GM21360 (cell line): ENCODE measurements at regions not wholly inside any gene's neighbourhood (a gene's known extent, or its start where the extent isn't known, plus 50 kb on each side); places are given as distances from the start of the nearest gene placed in this dataset.

Experiments used
- ATAC-seq: cut with Tn5 transposase; IDR thresholded peaks from one replicate; pipeline ENCODE4 v1.9.1; 2021; ENCODE audit warnings: mild to moderate bottlenecking, moderate library complexity; ENCODE audit not compliant: unreplicated experiment

GRCh38 chr20:48308232-48308781, 519.5 kb downstream of the PREX1 start:
- no peak for ATAC-seq

DNA sequence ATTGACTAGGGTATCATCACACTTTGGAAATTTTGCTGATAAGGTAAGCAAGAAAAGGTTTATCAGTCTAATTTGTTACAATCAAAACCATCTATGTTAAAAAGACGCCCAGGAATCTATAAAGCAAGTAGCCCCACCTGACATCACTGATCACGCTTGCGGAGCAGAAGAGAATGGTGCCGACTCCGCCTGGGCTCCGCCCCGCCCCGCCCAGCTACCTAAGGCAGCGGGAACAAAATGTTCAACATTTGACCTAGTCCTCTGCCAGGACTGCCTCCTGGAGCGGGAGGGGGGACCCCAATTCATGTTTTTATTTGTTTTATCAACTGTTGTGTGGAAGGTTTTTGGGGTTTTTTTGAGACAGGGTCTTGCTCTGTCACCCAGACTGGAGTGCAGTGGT, 520.5 kb downstream of the PREX1 start:
- no peak for ATAC-seq

DNA sequence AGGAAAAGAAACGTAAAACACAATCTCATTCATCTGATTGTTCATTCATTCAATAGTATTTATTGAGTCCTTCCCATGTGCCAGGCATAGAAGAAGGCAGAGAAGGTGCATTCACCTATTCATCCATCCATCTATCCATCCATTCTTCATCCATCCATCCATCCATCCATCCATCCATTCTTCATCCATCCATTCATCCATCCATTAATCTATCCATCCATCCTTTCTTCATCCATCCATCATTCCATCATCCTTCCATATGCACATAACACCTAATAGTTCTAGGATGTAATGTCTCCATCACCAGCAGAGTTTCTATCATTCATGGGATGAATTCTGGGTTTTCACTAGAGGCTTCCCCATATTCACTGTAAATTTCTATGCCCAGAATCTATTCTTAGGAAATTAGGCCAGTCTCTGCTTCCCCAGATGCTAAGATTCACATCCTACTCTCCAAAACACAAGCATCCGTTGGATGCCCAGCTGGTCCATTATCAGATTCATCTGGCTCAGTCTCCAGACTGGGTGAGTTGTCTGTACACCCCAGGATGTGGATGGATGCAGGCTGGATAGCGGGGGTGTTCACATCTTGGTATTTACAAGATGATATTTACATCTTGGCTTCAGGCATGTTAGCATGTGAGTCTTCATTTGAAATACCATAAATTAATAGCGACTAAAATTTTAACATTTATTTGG, 517.7 kb upstream of the SULF2 start:
- ATAC-seq, result no peak

DNA sequence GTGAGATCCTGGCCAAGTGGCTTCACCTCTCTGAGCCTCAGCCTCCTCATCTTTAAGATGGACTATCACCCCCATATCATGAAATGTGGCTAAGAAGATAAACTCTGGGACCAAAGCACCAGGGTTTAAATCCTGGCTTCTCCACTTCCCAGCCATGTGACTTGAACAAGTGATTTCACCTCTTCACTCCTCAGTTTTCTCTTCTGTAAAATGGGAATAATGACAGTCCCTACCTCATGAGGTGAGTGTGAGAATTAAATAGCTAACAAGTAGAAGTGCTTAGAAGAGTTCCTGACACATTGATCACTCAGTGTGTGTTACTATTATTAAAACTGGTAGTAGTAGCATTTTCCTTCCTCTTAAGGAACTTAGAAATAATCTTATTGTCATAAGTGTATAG, 516.9 kb upstream of the SULF2 start:
- ATAC-seq, result no peak

GRCh38 chr20:48301189-48301588, 515.9 kb upstream of the SULF2 start:
- no peak for ATAC-seq

GRCh38 chr20:48300529-48300928, 515.2 kb upstream of the SULF2 start:
- ATAC-seq, result no peak

DNA sequence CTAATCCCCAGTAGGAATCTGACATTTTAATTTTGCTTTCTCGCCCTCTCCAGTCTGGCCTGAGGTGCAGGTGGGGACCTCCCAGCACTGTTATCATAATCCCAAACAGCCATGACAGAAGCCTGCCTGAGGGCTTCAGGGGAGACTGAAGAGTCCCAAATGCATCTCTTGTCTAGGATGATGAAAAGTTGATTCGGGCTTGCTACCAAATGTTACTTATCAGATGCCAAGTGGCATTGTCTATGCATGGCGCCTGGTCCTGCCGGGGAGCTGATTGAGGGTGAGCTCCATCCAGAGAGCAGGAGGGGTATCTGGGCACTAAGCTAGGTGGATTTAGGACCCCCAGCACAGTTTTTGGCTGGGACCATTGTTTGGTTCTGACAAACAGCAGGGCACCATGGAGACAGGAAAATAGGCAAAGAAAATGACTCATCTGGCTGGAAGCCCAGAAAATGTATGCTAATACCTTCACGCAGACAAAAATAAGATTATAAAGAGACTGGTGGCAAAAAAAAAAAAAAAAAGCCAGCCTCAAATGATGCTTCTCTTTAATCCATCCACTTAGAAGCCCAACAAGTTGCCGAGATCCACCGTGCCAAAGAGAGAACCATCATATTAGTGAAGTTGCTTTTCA, 513.7 kb upstream of the SULF2 start:
- ATAC-seq, result no peak

GRCh38 chr20:48298433-48298832, 513.2 kb upstream of the SULF2 start:
- no peak for ATAC-seq

- ATAC-seq, result no peak
These were observed 510.7 kb upstream of the SULF2 start for GRCh38 chr20:48295966-48296421.

GRCh38 chr20:48295445-48295903, 510.2 kb upstream of the SULF2 start:
- ATAC-seq, result no peak

DNA sequence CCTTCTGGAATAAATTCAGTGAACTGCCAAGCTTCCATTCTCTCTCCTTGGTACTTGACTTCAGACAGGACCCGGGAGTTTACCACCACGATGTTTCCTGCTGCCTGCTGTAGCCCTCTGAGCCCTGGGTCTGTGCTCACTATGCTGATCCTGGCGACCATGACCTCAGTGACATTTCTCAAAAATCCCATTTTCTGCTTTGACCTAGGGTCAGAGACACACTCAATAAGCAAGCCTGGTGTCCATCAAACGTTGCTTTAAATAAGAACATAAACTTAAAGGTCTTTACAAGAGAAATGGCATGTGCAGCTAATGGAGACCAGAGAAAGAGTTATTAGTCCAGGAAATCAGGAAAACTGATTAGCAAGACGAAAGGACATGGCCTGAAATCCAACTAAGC, 509.7 kb upstream of the SULF2 start:
- ATAC-seq, result no peak

- no peak for ATAC-seq
These were observed 508.9 kb upstream of the SULF2 start for GRCh38 chr20:48294196-48294595.

- ATAC-seq, result no peak
These were observed 508.4 kb upstream of the SULF2 start for GRCh38 chr20:48293671-48294070.

DNA sequence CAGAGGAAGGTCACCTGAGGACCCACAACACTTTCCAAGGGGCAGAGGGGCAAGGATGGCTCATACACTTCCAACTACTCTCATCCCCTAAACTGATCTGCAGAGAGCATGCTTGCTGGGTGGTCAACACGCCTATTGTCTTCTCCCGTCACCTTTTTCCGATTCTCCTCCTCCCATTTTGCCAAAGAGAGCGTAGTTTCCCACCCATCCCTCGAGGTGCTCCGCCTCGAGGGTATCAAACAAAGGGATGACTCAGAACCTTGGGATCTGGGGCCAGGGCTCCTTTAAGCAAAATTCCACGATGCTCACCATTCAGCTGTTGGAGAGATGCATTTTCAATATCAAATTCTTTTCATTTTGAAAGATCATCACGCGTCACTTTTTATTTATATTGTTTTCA, 507.5 kb upstream of the SULF2 start:
- no peak for ATAC-seq

GRCh38 chr20:48291896-48292295, 506.6 kb upstream of the SULF2 start:
- no peak for ATAC-seq

GRCh38 chr20:48288930-48289507, 503.7 kb upstream of the SULF2 start:
- no peak for ATAC-seq

- no peak for ATAC-seq
These were observed 502.4 kb upstream of the SULF2 start for GRCh38 chr20:48287552-48288170.

- no peak for ATAC-seq
These were observed 501.8 kb upstream of the SULF2 start for GRCh38 chr20:48287021-48287494.

- ATAC-seq, result no peak
These were observed 501.3 kb upstream of the SULF2 start for GRCh38 chr20:48286601-48287000.

GRCh38 chr20:48285656-48286055, 500.4 kb upstream of the SULF2 start:
- no peak for ATAC-seq

GRCh38 chr20:48284837-48285236, 499.6 kb upstream of the SULF2 start:
- no peak for ATAC-seq
